LNCAP (cell line): ENCODE measurements at regions not wholly inside any gene's neighbourhood (a gene's known extent, or its start where the extent isn't known, plus 50 kb on each side); places are given as distances from the start of the nearest gene placed in this dataset.

Experiments
- CTCF ChIP-seq: fragments of 450-650 bp; IDR thresholded peaks from 2 replicates; pipeline ENCODE4 v1.5.1; 2017; ENCODE audit warnings: mild to moderate bottlenecking

DNA sequence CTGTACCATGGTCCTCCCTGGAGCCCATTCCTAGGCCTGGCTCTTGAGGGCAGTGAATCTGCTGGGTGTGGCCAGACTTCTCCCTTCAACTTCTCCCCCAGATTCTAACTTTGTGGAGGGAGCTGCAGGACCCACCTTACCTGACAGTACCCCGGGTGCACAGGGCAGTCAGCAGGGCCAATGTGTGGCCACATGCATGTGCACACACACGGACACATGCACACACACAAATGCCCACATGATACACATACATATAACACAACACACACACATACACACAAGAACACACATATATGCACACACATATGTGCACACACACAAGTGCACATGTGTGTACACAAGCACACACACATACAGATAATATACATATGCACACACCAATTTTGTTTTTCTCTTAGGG, 300.0 kb upstream of the HS6ST1 start:
- TF ChIP-seq CTCF = no peak

GRCh38 chr2:128619471-128620325, 301.0 kb upstream of the HS6ST1 start:
- TF ChIP-seq CTCF = no peak

GRCh38 chr2:128621074-128621473, 302.4 kb upstream of the HS6ST1 start:
- no peak for TF ChIP-seq CTCF

DNA sequence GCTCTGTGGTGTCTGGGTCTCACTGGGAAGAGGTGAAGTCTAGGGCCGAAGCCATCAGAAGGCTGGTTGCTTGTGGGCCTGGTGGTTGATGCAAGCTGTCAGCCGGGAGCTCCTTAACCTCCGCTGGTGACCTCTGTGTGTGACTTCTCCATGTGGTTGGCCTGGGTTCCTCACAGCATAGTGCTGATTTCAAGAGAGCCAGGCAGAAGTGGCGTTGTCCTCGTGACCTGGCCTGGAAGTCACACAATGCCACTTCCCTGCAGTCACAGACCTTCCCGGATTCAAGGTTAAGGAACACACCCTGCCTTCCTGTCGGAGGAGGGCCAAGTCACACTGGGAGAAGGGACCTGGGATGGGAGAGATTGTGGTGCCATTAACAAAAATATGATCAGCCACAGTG, 303.7 kb upstream of the HS6ST1 start:
- TF ChIP-seq CTCF = no peak

- TF ChIP-seq CTCF = no peak
Measured at GRCh38 chr2:128622955-128623620, 304.4 kb upstream of the HS6ST1 start.

DNA sequence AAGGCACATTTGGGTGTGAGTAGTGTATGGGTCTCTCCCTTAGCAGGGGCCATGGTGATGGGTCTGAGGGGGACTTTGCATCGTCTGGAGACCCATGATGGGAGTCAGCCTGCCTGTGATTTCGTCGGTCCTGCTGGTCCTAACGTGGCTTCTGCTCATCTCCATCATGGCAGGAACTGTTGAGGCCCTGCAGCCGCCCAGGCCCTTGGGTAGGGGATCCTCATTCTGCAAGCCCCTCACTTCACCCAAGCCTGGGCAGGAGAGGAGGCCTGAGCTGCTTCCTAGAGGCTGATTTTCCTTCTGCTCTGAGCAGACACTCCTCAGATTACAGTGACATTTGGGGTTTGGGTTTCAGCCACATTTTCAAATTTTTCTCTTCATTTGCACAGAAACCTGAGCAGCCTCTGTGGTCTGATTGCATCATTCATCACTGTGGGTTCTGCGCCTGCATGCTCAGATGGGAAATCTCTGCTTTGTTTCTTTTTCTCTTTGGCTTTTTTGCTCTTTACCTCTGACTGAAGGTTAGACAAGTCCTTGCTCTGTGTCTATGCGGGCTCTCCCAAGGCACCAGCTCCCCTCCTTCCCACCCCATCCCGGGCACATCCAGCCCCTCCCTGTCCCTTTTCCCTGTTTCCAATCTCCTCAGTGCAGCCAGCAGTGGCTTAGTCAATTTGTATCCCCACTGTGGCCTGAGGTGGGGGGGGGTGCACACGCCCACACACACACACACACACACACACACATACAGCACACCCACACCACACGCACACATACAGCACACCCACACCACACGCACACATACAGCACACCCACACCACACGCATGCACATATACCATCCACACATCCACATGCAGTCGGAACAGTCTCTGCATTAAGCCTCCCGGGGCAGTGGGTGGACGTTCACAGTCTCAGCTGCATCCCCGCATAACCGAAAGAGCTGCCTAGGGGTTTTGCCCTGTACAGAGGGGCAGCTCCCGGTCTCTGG, 305.4 kb upstream of the HS6ST1 start:
- TF ChIP-seq CTCF = no peak

- no peak for TF ChIP-seq CTCF
Measured at GRCh38 chr2:128624956-128625355, 306.3 kb upstream of the HS6ST1 start.
